ENCODE measurements at regions not wholly inside any gene's neighbourhood (a gene's known extent, or its start where the extent isn't known, plus 50 kb on each side); places are given as distances from the start of the nearest gene placed in this dataset.

GRCh38 chr4:188221090-188221489, 81.8 kb downstream of the TRIML1 start:
- TF ChIP-seq CTCF (IDR thresholded peaks at IDR 0.05) (no peak), POLR2AphosphoS5 (IDR thresholded peaks at IDR 0.05) (no peak)

All from gastroesophageal sphincter (tissue), 3 donors.